ENCODE measurements at regions not wholly inside any gene's neighbourhood (a gene's known extent, or its start where the extent isn't known, plus 50 kb on each side); places are given as distances from the start of the nearest gene placed in this dataset.

- no peaks in the 10 kb centered on the region for H3K36me3 ChIP-seq
- Mint-ChIP-seq H3K4me3 (no peak overlapping the region), H3K27ac (no peak overlapping the region)
These were observed 75.5 kb upstream of the GLI2 start for GRCh38 chr2:120660056-120660694.

GRCh38 chr2:120660771-120661459 is 74.8 kb upstream of the GLI2 start:
- Histone ChIP-seq H3K9ac (no peak overlapping the region), H3K27me3 (peaks cover 47% of the 10 kb centered on the region), H4K20me1 (ENCODE audit: low read depth) (no peaks in the 10 kb centered on the region), H3K4me2 (no peak overlapping the region), H3K79me2 (ENCODE audit: low read depth) (no peaks in the 10 kb centered on the region), H3K27ac (no peak overlapping the region), H3K36me3 (no peaks in the 10 kb centered on the region), H2AFZ (replicated peaks) (no peak overlapping the region), H3K9me3 (ENCODE audit: low read depth) (peaks cover 6% of the 10 kb centered on the region), H3K4me1 (no peaks in the 10 kb centered on the region), H3K4me3 (no peak overlapping the region), H3F3A (ENCODE audit: low read depth) (no peaks in the 10 kb centered on the region)
- Mint-ChIP-seq H3K27ac (no peak overlapping the region), H3K4me1 (peaks cover 28% of the 10 kb centered on the region), H3K9me3 (peaks cover 25% of the 10 kb centered on the region), H3K27me3 (ENCODE audit: insufficient read depth, low read depth) (peaks cover 10% of the 10 kb centered on the region), H3K4me3 (no peak overlapping the region), H3K36me3 (no peaks in the 10 kb centered on the region)
- no peak for DNase-seq (ENCODE audit: low spot score)
- TF ChIP-seq EZH2 (IDR thresholded peaks at IDR 0.05) (no peak), EZH2phosphoT487 (IDR thresholded peaks at IDR 0.05) (no peak)
- TF ChIP-seq, protein P1, sequence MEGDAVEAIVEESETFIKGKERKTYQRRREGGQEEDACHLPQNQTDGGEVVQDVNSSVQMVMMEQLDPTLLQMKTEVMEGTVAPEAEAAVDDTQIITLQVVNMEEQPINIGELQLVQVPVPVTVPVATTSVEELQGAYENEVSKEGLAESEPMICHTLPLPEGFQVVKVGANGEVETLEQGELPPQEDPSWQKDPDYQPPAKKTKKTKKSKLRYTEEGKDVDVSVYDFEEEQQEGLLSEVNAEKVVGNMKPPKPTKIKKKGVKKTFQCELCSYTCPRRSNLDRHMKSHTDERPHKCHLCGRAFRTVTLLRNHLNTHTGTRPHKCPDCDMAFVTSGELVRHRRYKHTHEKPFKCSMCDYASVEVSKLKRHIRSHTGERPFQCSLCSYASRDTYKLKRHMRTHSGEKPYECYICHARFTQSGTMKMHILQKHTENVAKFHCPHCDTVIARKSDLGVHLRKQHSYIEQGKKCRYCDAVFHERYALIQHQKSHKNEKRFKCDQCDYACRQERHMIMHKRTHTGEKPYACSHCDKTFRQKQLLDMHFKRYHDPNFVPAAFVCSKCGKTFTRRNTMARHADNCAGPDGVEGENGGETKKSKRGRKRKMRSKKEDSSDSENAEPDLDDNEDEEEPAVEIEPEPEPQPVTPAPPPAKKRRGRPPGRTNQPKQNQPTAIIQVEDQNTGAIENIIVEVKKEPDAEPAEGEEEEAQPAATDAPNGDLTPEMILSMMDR (IDR thresholded peaks at IDR 0.05): no peak

More at GRCh38 chr2:120660056-120660694, 75.5 kb upstream of the GLI2 start:
- Histone ChIP-seq H4K20me1 (ENCODE audit: low read depth) (no peaks in the 10 kb centered on the region), H3K4me1 (no peaks in the 10 kb centered on the region), H3K4me3 (no peak overlapping the region), H3K79me2 (ENCODE audit: low read depth) (no peaks in the 10 kb centered on the region), H3F3A (ENCODE audit: low read depth) (no peaks in the 10 kb centered on the region), H3K9ac (no peak overlapping the region), H3K9me3 (ENCODE audit: low read depth) (no peaks in the 10 kb centered on the region), H2AFZ (replicated peaks) (no peak overlapping the region), H3K27me3 (peaks cover 54% of the 10 kb centered on the region), H3K4me2 (no peak overlapping the region), H3K27ac (no peak overlapping the region)
- H3K27me3 Mint-ChIP-seq (ENCODE audit: insufficient read depth, low read depth): peaks cover 10% of the 10 kb centered on the region
- peaks cover 18% of the 10 kb centered on the region for H3K9me3 Mint-ChIP-seq
- H3K4me1 Mint-ChIP-seq: peaks cover 28% of the 10 kb centered on the region
- no peaks in the 10 kb centered on the region for H3K36me3 Mint-ChIP-seq
- no peak for DNase-seq (ENCODE audit: low spot score)
- TF ChIP-seq EZH2phosphoT487 (IDR thresholded peaks at IDR 0.05) (no peak), EZH2 (IDR thresholded peaks at IDR 0.05) (no peak)
- TF ChIP-seq, protein P1 (IDR thresholded peaks at IDR 0.05): no peak

GRCh38 chr2:120661551-120661950 is 74.1 kb upstream of the GLI2 start:
- H3K4me1 ChIP-seq: no peaks in the 10 kb centered on the region
- H3K79me2 ChIP-seq (ENCODE audit: low read depth): no peaks in the 10 kb centered on the region
- H3K27ac ChIP-seq: no peak overlapping the region
- no peak overlapping the region for H3K4me3 ChIP-seq
- peaks cover 12% of the 10 kb centered on the region for H3K9me3 ChIP-seq (ENCODE audit: low read depth)
- peaks cover 47% of the 10 kb centered on the region for H3K27me3 ChIP-seq
- H3K27me3 Mint-ChIP-seq (ENCODE audit: insufficient read depth, low read depth): peaks cover 10% of the 10 kb centered on the region
- H3K4me1 Mint-ChIP-seq: peaks cover 28% of the 10 kb centered on the region
- H3K36me3 Mint-ChIP-seq: no peaks in the 10 kb centered on the region
- no peak for TF ChIP-seq EZH2phosphoT487 (IDR thresholded peaks at IDR 0.05)
- DNase-seq (ENCODE audit: low spot score): peak; percentile 63
- H4K20me1 ChIP-seq (ENCODE audit: low read depth): no peaks in the 10 kb centered on the region
- no peaks in the 10 kb centered on the region for H3K36me3 ChIP-seq
- no peak overlapping the region for H3K9ac ChIP-seq
- no peaks in the 10 kb centered on the region for H3F3A ChIP-seq (ENCODE audit: low read depth)
- H2AFZ ChIP-seq (replicated peaks): no peak overlapping the region
- peak overlapping the region; percentile 44 for H3K4me3 Mint-ChIP-seq
- no peak overlapping the region for H3K4me2 ChIP-seq
- H3K9me3 Mint-ChIP-seq: peaks cover 31% of the 10 kb centered on the region
- H3K27ac Mint-ChIP-seq: no peak overlapping the region

- TF ChIP-seq EZH2phosphoT487 (IDR thresholded peaks at IDR 0.05) (no peak), EZH2 (IDR thresholded peaks at IDR 0.05) (no peak)
- TF ChIP-seq, protein P1 (IDR thresholded peaks at IDR 0.05): no peak
- no peaks in the 10 kb centered on the region for H3F3A ChIP-seq (ENCODE audit: low read depth)
- H3K79me2 ChIP-seq (ENCODE audit: low read depth): no peaks in the 10 kb centered on the region
- no peak for DNase-seq (ENCODE audit: low spot score)
- Mint-ChIP-seq H3K4me1 (peaks cover 28% of the 10 kb centered on the region), H3K4me3 (no peak overlapping the region), H3K27ac (no peak overlapping the region), H3K27me3 (ENCODE audit: insufficient read depth, low read depth) (peaks cover 10% of the 10 kb centered on the region), H3K9me3 (peaks cover 36% of the 10 kb centered on the region), H3K36me3 (no peaks in the 10 kb centered on the region)
- H2AFZ ChIP-seq (replicated peaks): no peak overlapping the region
- H3K27me3 ChIP-seq: peaks cover 47% of the 10 kb centered on the region
- no peaks in the 10 kb centered on the region for H4K20me1 ChIP-seq (ENCODE audit: low read depth)
- H3K4me2 ChIP-seq: no peak overlapping the region
- H3K36me3 ChIP-seq: no peaks in the 10 kb centered on the region
- H3K9me3 ChIP-seq (ENCODE audit: low read depth): peaks cover 14% of the 10 kb centered on the region
- no peak overlapping the region for H3K4me3 ChIP-seq
- no peaks in the 10 kb centered on the region for H3K4me1 ChIP-seq
- H3K27ac ChIP-seq: no peak overlapping the region
- H3K9ac ChIP-seq: no peak overlapping the region
These were observed 73.6 kb upstream of the GLI2 start for GRCh38 chr2:120662046-120662445.
